Tibial nerve (tissue), 4 donors: ENCODE measurements at regions not wholly inside any gene's neighbourhood (a gene's known extent, or its start where the extent isn't known, plus 50 kb on each side); places are given as distances from the start of the nearest gene placed in this dataset.

Experiments used
- DNase-seq, 2 donors: peaks; one replicate each; pipeline ENCODE4 v3.0.0-alpha.2; 2019; ENCODE audit warnings: low spot score in 2 of 2
- H3K27ac ChIP-seq, 4 donors: fragments of 200-600 bp; sonication (generic) in 3 of 4; one replicate each; pipeline ENCODE4 v1.5.1; 2017 to 2019; ENCODE audit warnings: mild to moderate bottlenecking in 1 of 4
- H3K27me3 ChIP-seq, 2 donors: fragments of 200-600 bp; sonication (generic) in 1 of 2; one replicate each; pipeline versions ENCODE4 v1.5.1 to v1.6.0; 2017 to 2019
- H3K36me3 ChIP-seq, 3 donors: fragments of 200-600 bp; sonication (generic); one replicate each; pipeline ENCODE4 v1.5.1; 2018 to 2019
- H3K4me1 ChIP-seq, 4 donors: fragments of 200-600 bp; sonication (generic) in 3 of 4; one replicate each; pipeline ENCODE4 v1.5.1; 2017 to 2019
- H3K4me3 ChIP-seq, 4 donors: fragments of 200-600 bp; sonication (generic) in 3 of 4; one replicate each; pipeline ENCODE4 v1.5.1; 2017 to 2019; ENCODE audit warnings: mild to moderate bottlenecking in 1 of 4, moderate library complexity in 1 of 4
- H3K9me3 ChIP-seq, 4 donors: fragments of 200-600 bp; sonication (generic) in 3 of 4; one replicate each; pipeline ENCODE4 v1.5.1; 2017 to 2019
- EP300 ChIP-seq, 2 donors: sonication (generic); formaldehyde crosslinking; IDR thresholded peaks; one replicate each; pipeline ENCODE4 v1.6.1; 2017; ENCODE audit warnings: antibody characterized with exemption in 2 of 2, mild to moderate bottlenecking in 1 of 2
- POLR2A ChIP-seq, 2 donors: fragments of 450-650 bp; IDR thresholded peaks; one replicate each; pipeline ENCODE4 v1.6.1; 2017; ENCODE audit warnings: antibody characterized with exemption in 2 of 2, mild to moderate bottlenecking in 2 of 2, moderate library complexity in 2 of 2
- WGBS, 2 donors: methylation state at CpG; one replicate each; pipeline ENCODE4 v1.1.5; 2018; 5-methylcytosine and 5-hydroxymethylcytosine counted together
- TF ChIP-seq, protein P1 (sequence below), 5 experiments: fragments of 200-600 bp in 3 of 5; fragments of 450-650 bp in 2 of 5; sonication (generic) in 3 of 5; IDR thresholded peaks; one replicate each; pipeline ENCODE4 v1.5.1; 2016 to 2019; ENCODE audit warnings: antibody characterized with exemption in 5 of 5, mild to moderate bottlenecking in 3 of 5, moderate library complexity in 2 of 5

DNA sequence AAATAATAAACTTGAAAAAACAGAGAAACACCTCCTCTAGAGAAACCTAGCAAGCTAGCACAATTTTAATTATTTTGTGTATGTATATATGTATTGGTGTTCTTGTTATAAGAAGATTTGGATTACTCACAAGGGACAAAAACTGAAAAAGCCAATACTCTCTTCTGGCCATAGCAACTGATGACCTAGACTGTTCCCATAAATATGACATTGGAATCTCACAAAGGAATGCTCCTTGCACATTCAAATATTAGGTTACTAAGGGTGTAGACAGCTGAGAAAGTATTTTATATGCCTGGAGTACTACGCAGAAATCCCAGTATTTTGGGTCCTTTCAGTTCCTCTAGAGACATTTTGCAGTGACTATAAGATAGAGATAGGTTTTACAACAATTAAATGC is 279.4 kb downstream of the FZD1 start:
- TF ChIP-seq EP300 (IDR thresholded peaks at IDR 0.05): no peak
- TF ChIP-seq POLR2A (IDR thresholded peaks at IDR 0.05): no peak
- TF ChIP-seq, protein P1, sequence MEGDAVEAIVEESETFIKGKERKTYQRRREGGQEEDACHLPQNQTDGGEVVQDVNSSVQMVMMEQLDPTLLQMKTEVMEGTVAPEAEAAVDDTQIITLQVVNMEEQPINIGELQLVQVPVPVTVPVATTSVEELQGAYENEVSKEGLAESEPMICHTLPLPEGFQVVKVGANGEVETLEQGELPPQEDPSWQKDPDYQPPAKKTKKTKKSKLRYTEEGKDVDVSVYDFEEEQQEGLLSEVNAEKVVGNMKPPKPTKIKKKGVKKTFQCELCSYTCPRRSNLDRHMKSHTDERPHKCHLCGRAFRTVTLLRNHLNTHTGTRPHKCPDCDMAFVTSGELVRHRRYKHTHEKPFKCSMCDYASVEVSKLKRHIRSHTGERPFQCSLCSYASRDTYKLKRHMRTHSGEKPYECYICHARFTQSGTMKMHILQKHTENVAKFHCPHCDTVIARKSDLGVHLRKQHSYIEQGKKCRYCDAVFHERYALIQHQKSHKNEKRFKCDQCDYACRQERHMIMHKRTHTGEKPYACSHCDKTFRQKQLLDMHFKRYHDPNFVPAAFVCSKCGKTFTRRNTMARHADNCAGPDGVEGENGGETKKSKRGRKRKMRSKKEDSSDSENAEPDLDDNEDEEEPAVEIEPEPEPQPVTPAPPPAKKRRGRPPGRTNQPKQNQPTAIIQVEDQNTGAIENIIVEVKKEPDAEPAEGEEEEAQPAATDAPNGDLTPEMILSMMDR (IDR thresholded peaks at IDR 0.05): no peak
- H3K4me1 ChIP-seq: no peaks in the 10 kb centered on the region
- H3K27ac ChIP-seq: no peak overlapping the region
- H3K27me3 ChIP-seq: no peaks in the 10 kb centered on the region
- H3K36me3 ChIP-seq: no peaks in the 10 kb centered on the region
- H3K9me3 ChIP-seq: no peaks in the 10 kb centered on the region
- no peak for DNase-seq
- H3K4me3 ChIP-seq: no peak overlapping the region
- 83 to 100% methylated on average over 1 of the region's 1 CpG for WGBS, 2 donors

DNA sequence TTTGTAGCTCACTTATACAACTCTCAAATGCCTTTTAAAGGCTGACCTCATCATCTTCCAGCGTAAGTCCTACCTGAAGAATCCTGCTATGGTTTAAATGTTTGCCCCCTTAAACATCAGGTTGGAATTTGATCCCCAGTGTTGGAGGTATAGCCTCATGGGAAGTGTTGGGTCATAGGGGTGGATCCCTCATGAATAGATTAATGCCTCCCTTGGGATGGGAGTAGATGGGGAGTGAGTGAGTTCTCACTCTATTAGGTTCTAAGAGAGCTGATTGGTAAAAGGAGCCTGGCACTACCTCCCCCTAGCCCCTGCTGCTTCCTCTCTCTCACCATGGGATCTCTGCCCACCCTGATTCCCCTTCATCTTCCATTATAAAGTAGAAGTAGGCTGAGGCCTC is 285.6 kb downstream of the FZD1 start:
- DNase-seq: no peak
- Histone ChIP-seq H3K9me3 (no peaks in the 10 kb centered on the region), H3K4me1 (no peaks in the 10 kb centered on the region), H3K4me3 (no peak overlapping the region), H3K36me3 (no peaks in the 10 kb centered on the region), H3K27me3 (no peaks in the 10 kb centered on the region), H3K27ac (no peak overlapping the region)
- TF ChIP-seq EP300 (IDR thresholded peaks at IDR 0.05) (no peak), POLR2A (IDR thresholded peaks at IDR 0.05) (no peak)
- TF ChIP-seq, protein P1 (IDR thresholded peaks at IDR 0.05): no peak
- WGBS, 2 donors: 83 to 94% methylated on average over 1 of the region's 1 CpG

DNA sequence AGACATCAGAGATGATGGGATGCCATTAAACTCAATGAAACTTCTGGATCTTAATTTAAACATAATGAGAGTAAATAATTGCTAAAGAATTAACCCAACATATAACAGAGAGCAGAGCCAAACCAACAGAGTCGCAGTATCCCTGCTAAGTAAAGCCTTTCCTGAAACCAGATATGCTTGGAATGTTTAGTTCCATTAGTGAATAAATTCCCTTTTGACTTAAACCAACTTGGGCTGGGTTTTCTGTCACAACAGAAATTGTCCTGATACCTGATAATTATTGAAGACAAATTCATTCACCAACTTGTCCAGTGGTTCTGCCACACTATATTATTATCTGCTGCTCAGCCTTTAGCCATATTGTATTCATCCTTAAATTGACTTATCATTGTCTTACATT is 286.7 kb downstream of the FZD1 start:
- 63% methylated on average over 1 of the region's 1 CpG for WGBS, 2 donors
- no peak overlapping the region for H3K4me3 ChIP-seq
- DNase-seq: no peak

DNA sequence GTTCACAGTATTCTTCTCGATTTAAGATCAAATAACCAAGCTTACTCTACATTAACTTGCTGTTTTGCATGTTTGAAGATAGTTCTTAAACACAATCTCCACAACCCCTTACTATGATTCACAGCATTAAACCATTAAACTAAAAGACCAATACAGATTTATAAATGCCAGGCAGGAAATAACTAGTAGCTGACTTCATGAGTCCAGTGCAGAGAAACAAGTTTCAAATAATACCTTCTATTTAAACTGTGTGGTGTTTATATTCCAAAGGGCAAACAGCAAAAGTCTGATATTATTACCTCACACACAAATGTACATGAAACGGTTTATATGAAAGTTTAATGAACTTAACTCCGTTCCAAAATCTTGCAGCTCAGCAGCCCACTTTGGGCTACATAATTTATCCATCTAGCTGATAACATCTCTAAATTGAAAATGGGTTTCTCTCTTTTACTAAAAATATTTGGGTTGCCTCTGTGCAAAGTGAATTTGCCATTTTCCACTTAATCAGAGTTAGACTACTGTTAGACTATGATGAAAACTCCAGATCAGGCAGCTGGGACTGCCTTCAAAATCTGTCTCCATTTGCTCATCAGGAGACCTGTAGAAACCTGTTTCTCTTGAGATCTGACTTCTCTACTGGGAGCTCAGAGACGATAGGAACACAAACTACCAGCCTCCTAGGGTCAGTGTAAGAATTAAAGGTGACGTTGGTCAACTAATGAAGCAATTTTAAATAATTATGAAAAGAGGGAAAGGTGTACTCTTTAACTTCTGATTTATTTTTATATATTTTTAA is 287.3 kb downstream of the FZD1 start:
- Histone ChIP-seq H3K4me1 (no peaks in the 10 kb centered on the region), H3K27ac (no peak overlapping the region), H3K9me3 (no peaks in the 10 kb centered on the region), H3K36me3 (no peaks in the 10 kb centered on the region), H3K4me3 (no peak overlapping the region), H3K27me3 (no peaks in the 10 kb centered on the region)
- no peak for DNase-seq
- 55 to 61% methylated on average over 5 of the region's 5 CpGs for WGBS, 2 donors
- TF ChIP-seq EP300 (IDR thresholded peaks at IDR 0.05) (no peak), POLR2A (IDR thresholded peaks at IDR 0.05) (no peak)

More for the DNA sequence above, 286.7 kb downstream of the FZD1 start:
- no peak for TF ChIP-seq POLR2A (IDR thresholded peaks at IDR 0.05)
- TF ChIP-seq, protein P1 (IDR thresholded peaks at IDR 0.05): no peak
- TF ChIP-seq EP300 (IDR thresholded peaks at IDR 0.05): no peak
- H3K27ac ChIP-seq: no peak overlapping the region
- no peaks in the 10 kb centered on the region for H3K4me1 ChIP-seq
- no peaks in the 10 kb centered on the region for H3K36me3 ChIP-seq
- H3K27me3 ChIP-seq: no peaks in the 10 kb centered on the region
- no peaks in the 10 kb centered on the region for H3K9me3 ChIP-seq

DNA sequence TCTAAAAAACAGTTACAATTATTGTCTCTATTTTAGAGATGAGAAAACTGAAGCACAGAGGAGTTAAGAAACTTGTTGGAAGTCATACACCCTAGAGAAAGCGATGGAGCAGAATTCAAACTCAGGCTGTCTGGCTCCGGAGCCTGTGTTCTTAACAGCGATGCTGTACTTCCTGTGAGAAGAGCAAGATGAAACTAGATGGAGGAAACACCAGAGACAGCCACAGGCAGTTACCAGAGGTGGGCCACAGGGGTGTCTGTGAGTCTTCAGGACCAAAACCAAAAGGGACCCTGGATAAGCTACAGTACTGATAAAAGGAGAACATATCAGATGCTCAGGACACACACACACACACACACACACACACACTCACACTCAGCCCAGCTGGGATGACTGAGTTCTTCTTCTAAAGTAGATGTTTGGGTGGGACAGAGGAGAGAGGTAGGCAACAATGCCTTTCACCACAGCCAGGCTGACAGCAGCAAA is 289.2 kb downstream of the FZD1 start:
- WGBS, 2 donors: 86 to 90% methylated on average over 3 of the region's 3 CpGs
- Histone ChIP-seq H3K27me3 (no peaks in the 10 kb centered on the region), H3K4me3 (no peak overlapping the region), H3K9me3 (no peaks in the 10 kb centered on the region), H3K36me3 (no peaks in the 10 kb centered on the region), H3K4me1 (no peaks in the 10 kb centered on the region), H3K27ac (no peak overlapping the region)
- no peak for DNase-seq
- TF ChIP-seq, protein P1 (IDR thresholded peaks at IDR 0.05): no peak
- TF ChIP-seq POLR2A (IDR thresholded peaks at IDR 0.05): no peak
- TF ChIP-seq EP300 (IDR thresholded peaks at IDR 0.05): no peak
